ENCODE measurements at regions not wholly inside any gene's neighbourhood (a gene's known extent, or its start where the extent isn't known, plus 50 kb on each side); places are given as distances from the start of the nearest gene placed in this dataset.

GRCh38 chr6:156554160-156554559 is 223.0 kb upstream of the ARID1B start:
- DNase-seq (no peak), ATAC-seq (no peak)
- Histone ChIP-seq H3K4me3 (ENCODE audit: low read length) (no peak overlapping the region), H3K27me3 (ENCODE audit: control insufficient read depth in 2 of 2, insufficient read depth in 2 of 2, low read length in 2 of 2) (no peaks in the 10 kb centered on the region), H3K4me1 (ENCODE audit: control insufficient read depth in 2 of 2, insufficient read depth in 2 of 2, low read length in 2 of 2) (no peaks in the 10 kb centered on the region), H3K36me3 (ENCODE audit: control insufficient read depth in 2 of 3, insufficient read depth in 3 of 3, low read length in 3 of 3) (no peaks in the 10 kb centered on the region), H3K9me3 (ENCODE audit: control insufficient read depth in 2 of 3, low read length in 3 of 3) (no peaks in the 10 kb centered on the region), H3K27ac (ENCODE audit: low read depth, low read length) (no peak overlapping the region)
- Mint-ChIP-seq H3K36me3 (no peaks in the 10 kb centered on the region), H3K4me3 (no peak overlapping the region), H3K4me1 (no peaks in the 10 kb centered on the region), H3K27me3 (peaks cover 0 to 4% (median 0%) of the 10 kb centered on the region in 5 donors), H3K27ac (no peak overlapping the region), H3K9me3 (peaks cover 0 to 3% (median 0%) of the 10 kb centered on the region in 11 donors)
- POLR2A ChIA-PET: interaction anchor here (0.6 kb wide), 2 partner anchors 327 to 354 kb away, joined by 4 read pairs; no protein-coding TSS in a partner anchor
- intact Hi-C loops (cut with micrococcal nuclease): no loop called here
- CTCF ChIA-PET: no interaction called here

- no peak for ATAC-seq
- no peaks in the 10 kb centered on the region for H3K4me1 Mint-ChIP-seq
These were observed 224.3 kb upstream of the ARID1B start for GRCh38 chr6:156552849-156553248.

GRCh38 chr6:156550949-156551348 is 226.2 kb upstream of the ARID1B start:
- Mint-ChIP-seq H3K27ac (peak overlapping the region in 1 of 9 donors; percentile 55), H3K4me1 (no peaks in the 10 kb centered on the region), H3K9me3 (no peaks in the 10 kb centered on the region), H3K36me3 (no peaks in the 10 kb centered on the region), H3K4me3 (no peak overlapping the region), H3K27me3 (peaks cover 0 to 2% (median 0%) of the 10 kb centered on the region in 5 donors)
- ChIA-PET POLR2A (no interaction called here), CTCF (no interaction called here)
- intact Hi-C loops (cut with micrococcal nuclease): no loop called here
- Histone ChIP-seq H3K36me3 (ENCODE audit: control insufficient read depth in 2 of 3, insufficient read depth in 3 of 3, low read length in 3 of 3) (no peaks in the 10 kb centered on the region), H3K9me3 (ENCODE audit: control insufficient read depth in 2 of 3, low read length in 3 of 3) (no peaks in the 10 kb centered on the region), H3K4me3 (ENCODE audit: low read length) (no peak overlapping the region), H3K4me1 (ENCODE audit: control insufficient read depth in 2 of 2, insufficient read depth in 2 of 2, low read length in 2 of 2) (no peaks in the 10 kb centered on the region), H3K27ac (ENCODE audit: low read depth, low read length) (no peak overlapping the region), H3K27me3 (ENCODE audit: control insufficient read depth in 2 of 2, insufficient read depth in 2 of 2, low read length in 2 of 2) (no peaks in the 10 kb centered on the region)
- DNase-seq (no peak), ATAC-seq (no peak)

More at GRCh38 chr6:156552849-156553248, 224.3 kb upstream of the ARID1B start:
- Histone ChIP-seq H3K36me3 (ENCODE audit: control insufficient read depth in 2 of 3, insufficient read depth in 3 of 3, low read length in 3 of 3) (no peaks in the 10 kb centered on the region), H3K27ac (ENCODE audit: low read depth, low read length) (no peak overlapping the region), H3K4me1 (ENCODE audit: control insufficient read depth in 2 of 2, insufficient read depth in 2 of 2, low read length in 2 of 2) (no peaks in the 10 kb centered on the region), H3K4me3 (ENCODE audit: low read length) (no peak overlapping the region), H3K9me3 (ENCODE audit: control insufficient read depth in 2 of 3, low read length in 3 of 3) (no peaks in the 10 kb centered on the region), H3K27me3 (ENCODE audit: control insufficient read depth in 2 of 2, insufficient read depth in 2 of 2, low read length in 2 of 2) (no peaks in the 10 kb centered on the region)
- ChIA-PET POLR2A (no interaction called here), CTCF (no interaction called here)
- H3K27me3 Mint-ChIP-seq: peaks cover 0 to 2% (median 0%) of the 10 kb centered on the region in 5 donors
- no peaks in the 10 kb centered on the region for H3K36me3 Mint-ChIP-seq
- intact Hi-C loops (cut with micrococcal nuclease): no loop called here
- no peak for DNase-seq
- no peak overlapping the region for H3K4me3 Mint-ChIP-seq
- H3K27ac Mint-ChIP-seq: no peak overlapping the region
- H3K9me3 Mint-ChIP-seq: no peaks in the 10 kb centered on the region

GRCh38 chr6:156545931-156546330 is 231.2 kb upstream of the ARID1B start:
- peaks cover 0 to 4% (median 0%) of the 10 kb centered on the region in 5 donors for H3K27me3 Mint-ChIP-seq
- ChIA-PET CTCF (no interaction called here), POLR2A (no interaction called here)
- ATAC-seq (no peak), DNase-seq (no peak)
- H3K4me3 ChIP-seq (ENCODE audit: low read length): no peak overlapping the region
- no peaks in the 10 kb centered on the region for H3K36me3 ChIP-seq (ENCODE audit: control insufficient read depth in 2 of 3, insufficient read depth in 3 of 3, low read length in 3 of 3)
- H3K27ac ChIP-seq (ENCODE audit: low read depth, low read length): no peak overlapping the region
- H3K36me3 Mint-ChIP-seq: peaks cover 0 to 3% (median 0%) of the 10 kb centered on the region in 5 donors
- no peaks in the 10 kb centered on the region for H3K4me1 Mint-ChIP-seq
- H3K9me3 ChIP-seq (ENCODE audit: control insufficient read depth in 2 of 3, low read length in 3 of 3): no peaks in the 10 kb centered on the region
- H3K9me3 Mint-ChIP-seq: no peaks in the 10 kb centered on the region
- H3K27me3 ChIP-seq (ENCODE audit: control insufficient read depth in 2 of 2, insufficient read depth in 2 of 2, low read length in 2 of 2): no peaks in the 10 kb centered on the region
- intact Hi-C loops (cut with micrococcal nuclease): no loop called here
- H3K4me3 Mint-ChIP-seq: no peak overlapping the region
- H3K27ac Mint-ChIP-seq: no peak overlapping the region
- H3K4me1 ChIP-seq (ENCODE audit: control insufficient read depth in 2 of 2, insufficient read depth in 2 of 2, low read length in 2 of 2): no peaks in the 10 kb centered on the region

- ATAC-seq: no peak
These were observed 232.2 kb upstream of the ARID1B start for GRCh38 chr6:156545021-156545420.

GRCh38 chr6:156544046-156544445 is 233.1 kb upstream of the ARID1B start:
- Histone ChIP-seq H3K27me3 (ENCODE audit: control insufficient read depth in 2 of 2, insufficient read depth in 2 of 2, low read length in 2 of 2) (no peaks in the 10 kb centered on the region), H3K9me3 (ENCODE audit: control insufficient read depth in 2 of 3, low read length in 3 of 3) (no peaks in the 10 kb centered on the region), H3K4me1 (ENCODE audit: control insufficient read depth in 2 of 2, insufficient read depth in 2 of 2, low read length in 2 of 2) (no peaks in the 10 kb centered on the region), H3K36me3 (ENCODE audit: control insufficient read depth in 2 of 3, insufficient read depth in 3 of 3, low read length in 3 of 3) (no peaks in the 10 kb centered on the region), H3K4me3 (ENCODE audit: low read length) (no peak overlapping the region), H3K27ac (ENCODE audit: low read depth, low read length) (no peak overlapping the region)
- no peak overlapping the region for H3K27ac Mint-ChIP-seq
- H3K27me3 Mint-ChIP-seq: peaks cover 0 to 4% (median 0%) of the 10 kb centered on the region in 5 donors
- intact Hi-C loops (cut with micrococcal nuclease): no loop called here
- no peak overlapping the region for H3K4me3 Mint-ChIP-seq
- no peaks in the 10 kb centered on the region for H3K4me1 Mint-ChIP-seq
- peaks cover 0 to 3% (median 0%) of the 10 kb centered on the region in 5 donors for H3K36me3 Mint-ChIP-seq
- CTCF ChIA-PET: interaction anchor here (1.1 kb wide), 1 partner anchor 149 kb away, joined by 3 read pairs; no protein-coding TSS in a partner anchor
- DNase-seq (no peak), ATAC-seq (no peak)
- POLR2A ChIA-PET: no interaction called here
- no peaks in the 10 kb centered on the region for H3K9me3 Mint-ChIP-seq

More at GRCh38 chr6:156545021-156545420, 232.2 kb upstream of the ARID1B start:
- Mint-ChIP-seq H3K27me3 (peaks cover 0 to 4% (median 0%) of the 10 kb centered on the region in 5 donors), H3K4me3 (no peak overlapping the region), H3K27ac (no peak overlapping the region), H3K4me1 (no peaks in the 10 kb centered on the region), H3K36me3 (peaks cover 0 to 3% (median 0%) of the 10 kb centered on the region in 5 donors), H3K9me3 (no peaks in the 10 kb centered on the region)
- H3K9me3 ChIP-seq (ENCODE audit: control insufficient read depth in 2 of 3, low read length in 3 of 3): no peaks in the 10 kb centered on the region
- intact Hi-C loops (cut with micrococcal nuclease): no loop called here
- no peak for DNase-seq
- CTCF ChIA-PET: interaction anchor here (1.1 kb wide), 1 partner anchor 150 kb away, joined by 3 read pairs; no protein-coding TSS in a partner anchor
- POLR2A ChIA-PET: no interaction called here
- H3K27ac ChIP-seq (ENCODE audit: low read depth, low read length): no peak overlapping the region
- no peaks in the 10 kb centered on the region for H3K4me1 ChIP-seq (ENCODE audit: control insufficient read depth in 2 of 2, insufficient read depth in 2 of 2, low read length in 2 of 2)
- H3K36me3 ChIP-seq (ENCODE audit: control insufficient read depth in 2 of 3, insufficient read depth in 3 of 3, low read length in 3 of 3): no peaks in the 10 kb centered on the region
- no peak overlapping the region for H3K4me3 ChIP-seq (ENCODE audit: low read length)
- no peaks in the 10 kb centered on the region for H3K27me3 ChIP-seq (ENCODE audit: control insufficient read depth in 2 of 2, insufficient read depth in 2 of 2, low read length in 2 of 2)

- H3K36me3 ChIP-seq (ENCODE audit: control insufficient read depth in 2 of 3, insufficient read depth in 3 of 3, low read length in 3 of 3): no peaks in the 10 kb centered on the region
- H3K27ac Mint-ChIP-seq: no peak overlapping the region
- no peaks in the 10 kb centered on the region for H3K4me1 ChIP-seq (ENCODE audit: control insufficient read depth in 2 of 2, insufficient read depth in 2 of 2, low read length in 2 of 2)
- H3K4me3 Mint-ChIP-seq: no peak overlapping the region
- POLR2A ChIA-PET: no interaction called here
- no peaks in the 10 kb centered on the region for H3K9me3 Mint-ChIP-seq
- DNase-seq (no peak), ATAC-seq (no peak)
- no peak overlapping the region for H3K27ac ChIP-seq (ENCODE audit: low read depth, low read length)
- CTCF ChIA-PET: no interaction called here
- no peak overlapping the region for H3K4me3 ChIP-seq (ENCODE audit: low read length)
- H3K9me3 ChIP-seq (ENCODE audit: control insufficient read depth in 2 of 3, low read length in 3 of 3): no peaks in the 10 kb centered on the region
- H3K36me3 Mint-ChIP-seq: peaks cover 0 to 3% (median 0%) of the 10 kb centered on the region in 5 donors
- no peaks in the 10 kb centered on the region for H3K4me1 Mint-ChIP-seq
- no peaks in the 10 kb centered on the region for H3K27me3 ChIP-seq (ENCODE audit: control insufficient read depth in 2 of 2, insufficient read depth in 2 of 2, low read length in 2 of 2)
- peaks cover 0 to 4% (median 0%) of the 10 kb centered on the region in 5 donors for H3K27me3 Mint-ChIP-seq
- intact Hi-C loops (cut with micrococcal nuclease): no loop called here
These were observed 233.7 kb upstream of the ARID1B start for GRCh38 chr6:156543431-156543830.

Measured in naive thymus-derived CD4-positive, alpha-beta T cell (primary cell).